Islet precursor cell (in vitro differentiated cells): ENCODE measurements at regions not wholly inside any gene's neighbourhood (a gene's known extent, or its start where the extent isn't known, plus 50 kb on each side); places are given as distances from the start of the nearest gene placed in this dataset.
"Not testable (repeated sequence)": the region's sequence is repeated elsewhere in the genome, so short reads cannot be mapped to it uniquely, and the experiment has no call there.

Experiments used
- DNase-seq: peaks from one replicate; pipeline ENCODE4 v3.0.0-alpha.2; 2018

GRCh38 chr1:118445156-118445555 lies 260.1 kb upstream of the SPAG17 start:
- no peak for DNase-seq

GRCh38 chr1:118442214-118442613 lies 257.2 kb upstream of the SPAG17 start:
- DNase-seq = no peak

- no peak for DNase-seq
These were observed 252.6 kb upstream of the SPAG17 start for GRCh38 chr1:118437664-118438063.

DNA sequence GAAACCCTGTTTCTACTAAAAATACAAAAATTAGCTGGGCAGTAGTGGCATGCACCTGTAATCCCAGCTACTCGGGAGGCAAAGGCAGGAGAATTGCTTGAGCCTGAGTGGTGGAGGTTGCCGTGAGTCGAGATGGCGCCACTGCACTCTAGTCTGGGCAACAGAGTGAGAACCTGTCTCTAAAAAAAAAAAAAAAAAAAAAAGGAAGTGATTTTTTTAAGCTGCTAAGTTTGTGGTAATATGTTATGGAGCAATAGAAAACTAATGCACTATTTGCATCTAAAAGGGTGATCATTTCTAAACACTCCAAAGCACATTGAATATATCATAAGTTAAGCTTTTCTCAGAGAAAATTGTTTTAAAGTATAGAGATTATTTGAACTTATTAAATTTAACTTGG lies 244.8 kb upstream of the SPAG17 start:
- no peak for DNase-seq

DNA sequence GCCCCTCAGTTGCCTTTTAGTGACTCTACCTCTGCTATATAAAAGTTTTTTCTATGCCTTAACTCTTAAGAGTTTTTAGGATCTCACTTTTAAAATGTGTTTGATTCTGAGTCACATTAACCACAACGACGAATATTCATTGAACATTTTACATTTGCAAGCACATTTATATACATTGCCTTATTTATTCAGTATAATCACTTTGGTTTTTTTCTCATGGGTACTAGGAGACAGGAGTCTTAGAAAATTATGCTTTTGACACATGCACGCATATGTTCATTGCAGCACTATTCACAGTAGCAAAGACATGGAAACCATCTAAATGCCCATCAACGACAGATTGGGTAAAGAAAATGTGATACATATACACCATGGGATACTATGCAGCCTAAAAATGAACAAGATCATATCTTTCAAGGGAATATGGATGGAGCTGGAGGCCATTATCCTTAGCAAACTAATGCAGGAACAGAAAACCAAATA lies 236.9 kb upstream of the SPAG17 start:
- DNase-seq = no peak

- no peak for DNase-seq
These were observed 219.0 kb upstream of the SPAG17 start for GRCh38 chr1:118404024-118404423.

- no peak for DNase-seq
These were observed 212.4 kb upstream of the SPAG17 start for GRCh38 chr1:118397496-118397859.

DNA sequence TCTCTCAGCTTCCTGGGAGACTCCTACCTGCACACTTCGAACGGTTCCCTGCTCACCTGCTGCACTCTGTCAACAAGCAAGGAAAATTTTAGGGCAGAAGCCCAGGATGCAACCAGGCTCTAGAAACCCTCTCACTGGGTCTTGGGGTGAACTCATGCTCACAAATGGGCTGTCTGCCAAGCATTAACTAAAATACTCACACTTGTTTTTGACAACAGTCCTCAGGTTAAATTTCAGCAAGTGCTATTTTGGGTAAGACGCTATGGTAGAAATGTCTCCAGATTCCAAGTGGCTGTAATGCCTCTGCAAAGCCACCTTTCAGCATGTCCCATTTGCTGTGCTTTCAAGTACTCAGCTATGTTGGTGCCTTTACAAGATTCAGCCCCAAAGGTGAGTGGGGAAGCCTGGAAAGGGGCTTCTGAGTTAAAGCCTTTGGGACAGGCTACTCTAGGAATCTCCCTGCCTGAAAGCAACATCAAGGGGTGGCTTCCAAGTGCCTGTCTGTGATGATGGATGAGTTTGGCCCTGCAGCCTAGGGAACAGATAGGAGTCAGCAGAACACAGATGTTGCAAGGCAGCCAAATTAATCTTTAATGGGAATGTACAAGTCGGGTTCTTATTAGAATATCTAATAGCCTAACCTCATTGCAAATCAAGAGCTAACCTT lies 211.9 kb upstream of the SPAG17 start:
- no peak for DNase-seq

DNA sequence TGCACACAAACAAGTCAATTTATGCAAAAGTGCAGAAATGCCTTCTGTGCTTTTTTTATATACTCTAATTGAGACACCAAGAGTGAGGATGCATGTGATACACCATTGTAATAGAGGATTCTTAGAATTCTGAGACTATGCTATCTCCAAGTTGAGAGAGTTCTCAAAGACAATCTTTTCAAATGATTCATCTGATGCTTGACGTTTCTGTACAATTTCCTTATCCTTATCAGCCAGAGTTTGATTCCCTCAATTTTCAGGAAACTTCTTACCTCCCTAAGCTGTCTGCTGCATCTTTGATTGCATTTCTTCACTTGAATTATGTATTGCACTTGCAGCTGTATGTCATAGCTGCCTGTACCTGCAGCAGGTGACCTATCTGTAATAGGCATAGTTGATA lies 211.3 kb upstream of the SPAG17 start:
- no peak for DNase-seq

DNA sequence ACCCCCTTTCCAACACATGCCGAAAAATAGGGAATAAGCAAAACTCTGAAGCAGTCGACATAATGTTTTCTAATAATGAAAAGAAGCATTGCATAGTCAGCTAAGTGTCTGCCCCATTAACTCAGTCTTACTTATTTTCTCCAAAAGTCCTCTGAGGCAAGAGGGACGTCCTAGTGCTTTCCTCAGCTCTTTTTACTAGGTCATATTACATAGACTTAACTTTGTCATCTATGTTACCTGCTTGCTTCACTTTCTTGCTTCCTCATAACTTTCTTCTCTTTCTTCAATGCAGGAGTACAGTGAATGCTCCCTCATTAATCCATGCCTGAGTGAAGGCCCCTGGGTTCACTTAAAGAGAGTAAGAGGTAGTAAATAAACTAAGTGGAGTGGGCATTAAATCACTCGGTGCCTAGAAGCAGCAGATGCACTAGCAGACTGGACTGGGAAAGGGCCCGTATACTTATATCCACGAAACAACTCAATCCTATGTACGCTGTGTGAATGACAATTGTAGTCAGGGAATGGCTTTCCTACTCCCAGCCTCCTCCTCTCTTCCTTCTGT lies 210.5 kb upstream of the SPAG17 start:
- DNase-seq = no peak

DNA sequence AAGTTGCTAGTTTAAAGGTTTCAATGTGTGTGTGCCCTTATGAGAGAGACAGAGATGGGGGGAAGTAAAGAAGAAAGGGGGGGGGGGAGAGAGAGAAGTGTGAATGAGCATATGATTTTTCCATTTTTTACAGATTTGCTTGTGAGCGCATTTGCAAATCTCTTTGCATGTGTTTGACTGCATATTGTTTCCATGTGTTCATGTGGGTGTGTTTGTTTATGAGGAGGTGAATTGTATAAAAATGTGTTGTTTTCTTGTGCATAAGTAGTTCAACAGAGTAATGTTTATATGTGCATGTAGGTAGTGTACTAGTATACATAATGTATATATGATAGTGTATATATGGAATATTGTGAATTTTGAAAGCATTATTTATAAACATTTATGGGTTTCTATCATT lies 205.9 kb upstream of the SPAG17 start:
- no peak for DNase-seq

- DNase-seq = no peak
These were observed 203.4 kb upstream of the SPAG17 start for GRCh38 chr1:118388301-118388959.

- DNase-seq = no peak
These were observed 196.3 kb upstream of the SPAG17 start for GRCh38 chr1:118381197-118381869.

DNA sequence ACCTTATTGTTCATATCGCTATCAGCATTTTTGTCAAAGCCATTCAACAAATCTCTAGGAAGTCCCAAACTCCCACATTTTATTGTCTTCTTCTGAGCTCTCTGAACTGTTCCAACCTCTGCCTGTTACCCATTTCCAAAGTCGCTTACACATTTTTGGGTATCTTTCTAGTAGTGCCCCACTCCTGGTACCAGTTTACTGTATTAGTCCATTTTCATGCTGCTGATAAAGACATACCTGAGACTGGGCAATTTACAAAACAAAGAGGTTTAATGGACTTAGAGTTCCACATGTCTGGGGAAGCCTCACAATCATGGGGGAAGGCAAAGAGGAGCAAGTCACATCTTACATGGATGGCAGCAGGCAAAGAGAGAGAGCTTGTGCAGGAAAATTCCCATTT lies 192.2 kb upstream of the SPAG17 start:
- DNase-seq = not testable (repeated sequence)

DNA sequence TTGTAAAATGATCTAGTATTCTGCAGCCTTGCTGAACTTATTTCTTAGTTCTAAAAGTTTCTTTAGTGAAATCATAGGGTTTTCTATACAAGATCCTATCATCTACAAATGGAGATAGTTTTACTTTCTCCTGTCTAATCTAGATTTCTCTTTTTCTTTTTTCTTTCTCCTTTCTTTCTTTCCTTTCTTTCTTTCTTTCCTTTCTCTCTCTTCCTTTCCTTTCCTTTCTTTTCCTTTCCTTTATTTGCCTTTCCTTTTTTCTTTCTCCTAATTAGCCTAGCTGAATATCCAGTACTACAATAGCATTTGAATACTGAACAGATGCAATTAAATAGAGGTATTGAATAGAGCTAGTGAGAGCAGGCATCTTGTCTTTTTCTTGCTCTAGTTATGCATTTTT lies 186.6 kb upstream of the SPAG17 start:
- DNase-seq = no peak

GRCh38 chr1:118370861-118371260 lies 185.8 kb upstream of the SPAG17 start:
- no peak for DNase-seq

- DNase-seq = no peak
These were observed 181.3 kb upstream of the SPAG17 start for GRCh38 chr1:118366286-118366685.

DNA sequence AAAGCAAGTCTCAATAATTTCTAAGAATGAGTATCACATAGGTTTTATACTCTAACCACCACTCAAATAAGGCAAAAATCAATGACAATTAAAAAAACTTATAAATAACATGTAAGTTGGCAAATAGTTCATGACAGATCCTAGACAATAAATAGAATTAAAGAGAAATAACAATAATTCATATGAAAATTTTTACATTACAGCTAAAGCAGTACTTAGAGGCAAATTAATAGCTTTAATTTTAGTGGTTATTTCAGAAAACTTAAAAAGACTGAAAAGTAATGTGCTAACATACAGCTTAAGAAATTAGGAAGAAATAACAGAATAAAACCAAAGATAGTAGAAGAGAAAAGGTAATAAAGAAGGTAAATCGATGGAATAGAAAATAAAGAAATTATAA lies 179.9 kb upstream of the SPAG17 start:
- DNase-seq = no peak

DNA sequence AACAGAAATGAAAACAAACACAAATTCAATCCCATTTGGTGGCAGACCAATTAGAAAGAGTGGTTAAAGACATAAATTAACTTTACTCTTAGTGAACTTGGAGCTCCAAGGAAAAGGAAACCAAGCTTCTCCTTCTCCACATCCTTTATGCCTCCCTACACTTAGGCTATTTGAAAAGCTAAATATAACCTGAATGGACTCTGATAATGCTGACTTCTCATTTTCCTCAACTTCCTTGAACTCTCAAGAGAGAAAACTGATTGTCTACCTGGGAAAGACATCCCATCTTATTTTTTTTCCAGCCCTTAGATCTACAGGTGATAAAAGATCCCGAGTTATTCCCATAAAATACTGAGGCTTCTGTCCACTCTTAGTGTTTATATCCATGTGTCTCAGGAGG lies 178.4 kb upstream of the SPAG17 start:
- DNase-seq = no peak

GRCh38 chr1:118360817-118361216 lies 175.8 kb upstream of the SPAG17 start:
- no peak for DNase-seq

DNA sequence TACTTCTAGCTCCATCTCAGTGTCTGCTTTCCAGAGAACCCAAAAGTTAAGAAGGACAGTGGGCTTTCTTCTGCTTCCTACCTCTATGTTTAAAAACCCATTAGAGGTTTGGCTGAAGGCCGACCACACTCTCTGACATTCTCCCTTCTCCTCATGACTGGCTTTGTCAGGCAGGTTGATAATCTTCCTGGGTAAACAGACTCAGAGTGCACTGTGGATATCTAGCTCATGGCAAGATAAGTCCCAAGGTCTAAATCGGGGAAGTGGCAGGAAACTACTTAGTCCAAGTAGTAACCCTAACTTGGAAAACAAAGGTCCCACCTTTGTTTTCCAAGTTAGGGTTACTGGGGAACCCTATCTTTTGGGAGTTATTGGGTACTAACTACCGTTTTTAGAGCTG lies 161.9 kb upstream of the SPAG17 start:
- no peak for DNase-seq

- no peak for DNase-seq
These were observed 156.2 kb upstream of the SPAG17 start for GRCh38 chr1:118340928-118341910.
